Brain microvascular endothelial cell (primary cell): ENCODE measurements at regions not wholly inside any gene's neighbourhood (a gene's known extent, or its start where the extent isn't known, plus 50 kb on each side); places are given as distances from the start of the nearest gene placed in this dataset.

Experiments used
- DNase-seq: peaks from one replicate; pipeline ENCODE4 v3.0.0-alpha.2; 2020
- H3K27ac ChIP-seq: fragments of 250-450 bp; sonication (Bioruptor Pico); 2 replicates; pipeline ENCODE4 v1.5.1; 2020; ENCODE audit warnings: mild to moderate bottlenecking, moderate library complexity
- H3K27me3 ChIP-seq: fragments of 250-450 bp; sonication (Bioruptor Pico); replicated peaks from 2 replicates; pipeline ENCODE4 v1.5.1; 2020; ENCODE audit warnings: mild to moderate bottlenecking
- H3K36me3 ChIP-seq: fragments of 250-450 bp; sonication (Bioruptor Pico); replicated peaks from 2 replicates; pipeline ENCODE4 v1.5.1; 2020; ENCODE audit warnings: mild to moderate bottlenecking
- H3K4me3 ChIP-seq: 2 replicates; pipeline ENCODE4 v1.5.1; 2011; ENCODE audit warnings: low read depth, mild to moderate bottlenecking, control low read depth, low read length, moderate library complexity
- in situ Hi-C: cut with HindIII; loops from 2 replicates; pipeline ENCODE4 v1.10.0; 2017; ENCODE audit warnings: low sequenced_read_pairs, low pct_ligation_motif_present
- TF ChIP-seq, protein P1 (sequence below): IDR thresholded peaks from 2 replicates; pipeline ENCODE4 v1.5.1; 2011; ENCODE audit warnings: low read depth, mild to moderate bottlenecking, moderate library complexity, low read length, control low read depth, inconsistent platforms; ENCODE audit errors: missing control alignments

DNA sequence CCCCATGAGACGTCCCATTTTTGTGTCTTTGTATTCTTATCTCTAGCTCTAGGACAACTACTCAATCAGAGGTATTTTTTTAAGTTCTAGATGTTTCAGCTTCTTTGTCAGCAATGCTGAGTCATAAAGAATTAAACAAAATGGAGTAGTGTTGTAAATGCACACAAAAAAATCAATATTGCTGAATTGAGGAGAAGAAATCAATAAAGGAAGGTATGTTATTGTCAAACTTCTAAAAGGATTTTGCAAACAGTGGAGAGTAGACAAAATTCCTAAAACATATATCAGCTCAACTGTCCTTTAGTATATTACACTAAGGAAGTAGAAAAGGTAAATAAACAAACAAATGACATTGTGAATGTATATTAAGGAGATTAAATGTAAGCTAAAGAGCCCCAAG lies 726.1 kb upstream of the NRXN1 start:
- no peak overlapping the region for H3K4me3 ChIP-seq
- H3K27me3 ChIP-seq = no peaks in the 10 kb centered on the region
- in situ Hi-C loops = no loop called here
- no peak overlapping the region for H3K27ac ChIP-seq
- TF ChIP-seq, protein P1, sequence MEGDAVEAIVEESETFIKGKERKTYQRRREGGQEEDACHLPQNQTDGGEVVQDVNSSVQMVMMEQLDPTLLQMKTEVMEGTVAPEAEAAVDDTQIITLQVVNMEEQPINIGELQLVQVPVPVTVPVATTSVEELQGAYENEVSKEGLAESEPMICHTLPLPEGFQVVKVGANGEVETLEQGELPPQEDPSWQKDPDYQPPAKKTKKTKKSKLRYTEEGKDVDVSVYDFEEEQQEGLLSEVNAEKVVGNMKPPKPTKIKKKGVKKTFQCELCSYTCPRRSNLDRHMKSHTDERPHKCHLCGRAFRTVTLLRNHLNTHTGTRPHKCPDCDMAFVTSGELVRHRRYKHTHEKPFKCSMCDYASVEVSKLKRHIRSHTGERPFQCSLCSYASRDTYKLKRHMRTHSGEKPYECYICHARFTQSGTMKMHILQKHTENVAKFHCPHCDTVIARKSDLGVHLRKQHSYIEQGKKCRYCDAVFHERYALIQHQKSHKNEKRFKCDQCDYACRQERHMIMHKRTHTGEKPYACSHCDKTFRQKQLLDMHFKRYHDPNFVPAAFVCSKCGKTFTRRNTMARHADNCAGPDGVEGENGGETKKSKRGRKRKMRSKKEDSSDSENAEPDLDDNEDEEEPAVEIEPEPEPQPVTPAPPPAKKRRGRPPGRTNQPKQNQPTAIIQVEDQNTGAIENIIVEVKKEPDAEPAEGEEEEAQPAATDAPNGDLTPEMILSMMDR = no peak
- no peaks in the 10 kb centered on the region for H3K36me3 ChIP-seq
- no peak for DNase-seq

GRCh38 chr2:51734115-51734514 lies 702.2 kb upstream of the NRXN1 start:
- TF ChIP-seq, protein P1 = no peak
- in situ Hi-C loops = no loop called here
- DNase-seq = no peak
- Histone ChIP-seq H3K4me3 (no peak overlapping the region), H3K36me3 (no peaks in the 10 kb centered on the region), H3K27me3 (no peaks in the 10 kb centered on the region), H3K27ac (no peak overlapping the region)

GRCh38 chr2:51723691-51724090 lies 691.8 kb upstream of the NRXN1 start:
- H3K27ac ChIP-seq = no peak overlapping the region
- TF ChIP-seq, protein P1 = no peak
- no peak for DNase-seq
- no peaks in the 10 kb centered on the region for H3K36me3 ChIP-seq
- H3K27me3 ChIP-seq = no peaks in the 10 kb centered on the region
- in situ Hi-C loops = no loop called here
- H3K4me3 ChIP-seq = no peak overlapping the region

GRCh38 chr2:51722311-51722710 lies 690.4 kb upstream of the NRXN1 start:
- H3K4me3 ChIP-seq = no peak overlapping the region
- DNase-seq = peak; percentile 79
- no peaks in the 10 kb centered on the region for H3K27me3 ChIP-seq
- H3K27ac ChIP-seq = no peak overlapping the region
- TF ChIP-seq, protein P1 = no peak
- in situ Hi-C loops = no loop called here
- H3K36me3 ChIP-seq = no peaks in the 10 kb centered on the region

DNA sequence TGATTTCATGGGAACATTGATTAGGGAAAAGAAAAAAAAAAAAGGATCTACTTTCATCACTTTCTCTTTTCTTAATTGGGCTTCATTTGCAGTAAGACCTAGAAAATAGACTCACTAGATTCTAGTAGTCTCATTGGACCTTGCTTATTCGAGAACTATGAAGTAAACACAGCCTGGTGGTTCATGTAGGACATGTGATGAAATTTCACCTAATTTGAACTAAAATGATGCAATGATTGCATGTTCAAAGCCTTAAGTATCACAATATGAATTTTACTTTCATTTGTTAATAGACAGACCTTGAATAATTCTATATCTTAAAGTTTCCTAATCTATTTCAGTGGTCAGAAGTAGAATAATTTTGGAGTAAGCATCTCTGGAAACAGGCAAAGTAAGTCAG lies 688.9 kb upstream of the NRXN1 start:
- TF ChIP-seq, protein P1 = no peak
- in situ Hi-C loops = no loop called here
- Histone ChIP-seq H3K27ac (no peak overlapping the region), H3K4me3 (no peak overlapping the region), H3K27me3 (no peaks in the 10 kb centered on the region), H3K36me3 (no peaks in the 10 kb centered on the region)
- DNase-seq = no peak

- H3K4me3 ChIP-seq = no peak overlapping the region
- in situ Hi-C loops = no loop called here
- H3K27ac ChIP-seq = no peak overlapping the region
- no peak for DNase-seq
- no peaks in the 10 kb centered on the region for H3K36me3 ChIP-seq
- TF ChIP-seq, protein P1 = no peak
- H3K27me3 ChIP-seq = no peaks in the 10 kb centered on the region
Observed at GRCh38 chr2:51718881-51719280, 686.9 kb upstream of the NRXN1 start.
